Esophagus squamous epithelium (tissue), 4 donors: ENCODE measurements at regions not wholly inside any gene's neighbourhood (a gene's known extent, or its start where the extent isn't known, plus 50 kb on each side); places are given as distances from the start of the nearest gene placed in this dataset.

Source experiments
- POLR2A ChIP-seq, 4 donors: fragments of 450-650 bp; IDR thresholded peaks; one replicate each; pipeline ENCODE4 v1.6.1; 2017; ENCODE audit warnings: antibody characterized with exemption in 4 of 4, mild to moderate bottlenecking in 4 of 4, moderate library complexity in 3 of 4
- TF ChIP-seq, protein P1 (sequence below), 6 experiments: fragments of 450-650 bp in 4 of 6; fragments of 200-600 bp in 2 of 6; sonication (generic) in 2 of 6; IDR thresholded peaks; one replicate each; pipeline ENCODE4 v1.5.1; 2016 to 2019; ENCODE audit warnings: antibody characterized with exemption in 6 of 6, mild to moderate bottlenecking in 4 of 6, moderate library complexity in 4 of 6

GRCh38 chr3:59555593-59556315, 505.9 kb upstream of the CFAP20DC start:
- no peak for TF ChIP-seq POLR2A (IDR thresholded peaks at IDR 0.05)
- TF ChIP-seq, protein P1, sequence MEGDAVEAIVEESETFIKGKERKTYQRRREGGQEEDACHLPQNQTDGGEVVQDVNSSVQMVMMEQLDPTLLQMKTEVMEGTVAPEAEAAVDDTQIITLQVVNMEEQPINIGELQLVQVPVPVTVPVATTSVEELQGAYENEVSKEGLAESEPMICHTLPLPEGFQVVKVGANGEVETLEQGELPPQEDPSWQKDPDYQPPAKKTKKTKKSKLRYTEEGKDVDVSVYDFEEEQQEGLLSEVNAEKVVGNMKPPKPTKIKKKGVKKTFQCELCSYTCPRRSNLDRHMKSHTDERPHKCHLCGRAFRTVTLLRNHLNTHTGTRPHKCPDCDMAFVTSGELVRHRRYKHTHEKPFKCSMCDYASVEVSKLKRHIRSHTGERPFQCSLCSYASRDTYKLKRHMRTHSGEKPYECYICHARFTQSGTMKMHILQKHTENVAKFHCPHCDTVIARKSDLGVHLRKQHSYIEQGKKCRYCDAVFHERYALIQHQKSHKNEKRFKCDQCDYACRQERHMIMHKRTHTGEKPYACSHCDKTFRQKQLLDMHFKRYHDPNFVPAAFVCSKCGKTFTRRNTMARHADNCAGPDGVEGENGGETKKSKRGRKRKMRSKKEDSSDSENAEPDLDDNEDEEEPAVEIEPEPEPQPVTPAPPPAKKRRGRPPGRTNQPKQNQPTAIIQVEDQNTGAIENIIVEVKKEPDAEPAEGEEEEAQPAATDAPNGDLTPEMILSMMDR (IDR thresholded peaks at IDR 0.05), result no peak
